Omental fat pad (tissue), 3 donors: ENCODE measurements at regions not wholly inside any gene's neighbourhood (a gene's known extent, or its start where the extent isn't known, plus 50 kb on each side); places are given as distances from the start of the nearest gene placed in this dataset.

Experiments
- ATAC-seq: fragments of 150-250 bp; one replicate; pipeline ENCODE4 v1.9.1; 2016; ENCODE audit warnings: mild to moderate bottlenecking, moderate library complexity; ENCODE audit not compliant: low FRiP score
- DNase-seq: peaks from one replicate; pipeline ENCODE4 v3.0.0-alpha.2; 2019; ENCODE audit warnings: low spot score
- TF ChIP-seq, protein P1 (sequence below), 3 donors: fragments of 450-650 bp; IDR thresholded peaks; one replicate each; pipeline ENCODE4 v1.5.1; 2016 to 2017; ENCODE audit warnings: antibody characterized with exemption in 3 of 3, mild to moderate bottlenecking in 3 of 3, moderate library complexity in 2 of 3

DNA sequence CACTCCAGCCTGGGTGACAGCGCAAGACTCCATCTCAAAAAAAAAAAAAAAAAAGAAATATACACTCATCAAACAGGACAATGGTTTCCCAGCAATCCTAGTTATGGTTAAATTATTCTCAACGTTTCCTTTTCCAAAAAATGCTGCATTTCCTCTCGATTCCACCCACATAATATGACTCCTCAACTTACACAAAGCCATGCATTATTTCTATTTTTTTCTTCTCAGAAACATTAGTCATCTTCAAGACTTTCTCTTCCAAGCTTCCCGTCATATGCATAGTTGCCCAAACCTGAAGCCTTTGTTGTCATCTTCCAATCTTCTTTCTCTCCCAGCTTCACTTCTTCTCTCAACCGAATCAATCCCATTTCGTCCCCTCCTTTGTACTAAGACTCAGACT, 61.4 kb upstream of the RANBP6 start:
- ATAC-seq (no peak), DNase-seq (no peak)
- TF ChIP-seq, protein P1, sequence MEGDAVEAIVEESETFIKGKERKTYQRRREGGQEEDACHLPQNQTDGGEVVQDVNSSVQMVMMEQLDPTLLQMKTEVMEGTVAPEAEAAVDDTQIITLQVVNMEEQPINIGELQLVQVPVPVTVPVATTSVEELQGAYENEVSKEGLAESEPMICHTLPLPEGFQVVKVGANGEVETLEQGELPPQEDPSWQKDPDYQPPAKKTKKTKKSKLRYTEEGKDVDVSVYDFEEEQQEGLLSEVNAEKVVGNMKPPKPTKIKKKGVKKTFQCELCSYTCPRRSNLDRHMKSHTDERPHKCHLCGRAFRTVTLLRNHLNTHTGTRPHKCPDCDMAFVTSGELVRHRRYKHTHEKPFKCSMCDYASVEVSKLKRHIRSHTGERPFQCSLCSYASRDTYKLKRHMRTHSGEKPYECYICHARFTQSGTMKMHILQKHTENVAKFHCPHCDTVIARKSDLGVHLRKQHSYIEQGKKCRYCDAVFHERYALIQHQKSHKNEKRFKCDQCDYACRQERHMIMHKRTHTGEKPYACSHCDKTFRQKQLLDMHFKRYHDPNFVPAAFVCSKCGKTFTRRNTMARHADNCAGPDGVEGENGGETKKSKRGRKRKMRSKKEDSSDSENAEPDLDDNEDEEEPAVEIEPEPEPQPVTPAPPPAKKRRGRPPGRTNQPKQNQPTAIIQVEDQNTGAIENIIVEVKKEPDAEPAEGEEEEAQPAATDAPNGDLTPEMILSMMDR (IDR thresholded peaks at IDR 0.05), result no peak

DNA sequence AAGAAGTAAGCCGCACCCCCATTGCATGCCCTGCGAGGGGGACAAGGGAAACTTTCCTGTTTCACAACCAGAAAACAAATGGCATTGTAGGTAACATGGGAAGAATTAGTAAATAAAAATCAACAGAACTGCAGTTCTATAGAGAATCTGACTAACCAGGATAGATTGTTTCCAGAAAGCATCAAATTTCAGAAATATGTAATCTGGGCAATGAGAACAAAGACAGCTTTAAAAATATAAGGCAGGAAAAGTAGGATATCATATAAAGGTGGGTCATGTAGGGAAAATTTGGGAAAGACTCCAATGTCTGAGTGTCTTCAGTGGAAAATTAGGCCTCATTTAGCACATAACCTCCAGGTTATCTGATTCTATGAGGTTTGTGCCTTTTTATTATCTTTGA, 58.3 kb upstream of the RANBP6 start:
- ATAC-seq (no peak), DNase-seq (no peak)
- TF ChIP-seq, protein P1 (IDR thresholded peaks at IDR 0.05), result no peak

DNA sequence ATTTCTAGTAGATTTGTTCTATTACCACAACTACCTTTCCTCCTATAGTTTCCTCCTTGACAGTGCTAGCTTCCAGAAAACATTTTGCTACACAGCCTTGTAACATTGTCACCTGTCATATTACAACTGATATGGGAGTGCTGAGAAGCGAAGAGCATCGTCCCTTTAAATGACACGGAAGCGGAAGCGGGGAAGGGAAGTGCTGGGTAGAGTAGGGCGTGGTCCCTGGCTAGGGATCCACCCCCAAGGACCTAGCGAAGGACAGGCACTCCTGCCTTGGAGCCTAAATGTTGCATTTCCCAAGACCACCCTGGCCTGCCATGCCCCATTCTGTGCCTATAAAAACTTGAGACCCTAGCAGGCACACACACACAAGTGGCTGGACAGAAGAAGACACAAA, 57.4 kb upstream of the RANBP6 start:
- TF ChIP-seq, protein P1 (IDR thresholded peaks at IDR 0.05), result no peak
- DNase-seq, result no peak
- ATAC-seq, result no peak

DNA sequence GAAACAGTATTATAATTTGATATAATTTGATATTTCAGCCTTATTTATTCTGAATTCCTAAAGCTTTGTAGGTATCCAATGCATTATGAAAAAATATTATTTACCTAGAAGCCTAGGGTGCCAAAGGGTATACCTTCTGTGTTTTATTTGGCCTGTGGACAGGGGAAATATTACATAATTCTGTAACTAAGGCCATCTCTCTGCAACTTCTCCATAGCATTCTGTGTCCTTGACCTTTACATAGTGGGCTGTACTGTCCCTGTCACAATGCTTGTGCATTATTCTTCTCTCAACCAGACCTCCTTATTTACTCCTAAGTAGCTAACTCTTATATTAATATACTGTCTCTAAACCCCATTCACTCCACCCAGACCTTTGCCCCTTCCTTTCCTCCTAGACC, 57.0 kb upstream of the RANBP6 start:
- ATAC-seq, result no peak
- TF ChIP-seq, protein P1 (IDR thresholded peaks at IDR 0.05), result no peak
- no peak for DNase-seq

DNA sequence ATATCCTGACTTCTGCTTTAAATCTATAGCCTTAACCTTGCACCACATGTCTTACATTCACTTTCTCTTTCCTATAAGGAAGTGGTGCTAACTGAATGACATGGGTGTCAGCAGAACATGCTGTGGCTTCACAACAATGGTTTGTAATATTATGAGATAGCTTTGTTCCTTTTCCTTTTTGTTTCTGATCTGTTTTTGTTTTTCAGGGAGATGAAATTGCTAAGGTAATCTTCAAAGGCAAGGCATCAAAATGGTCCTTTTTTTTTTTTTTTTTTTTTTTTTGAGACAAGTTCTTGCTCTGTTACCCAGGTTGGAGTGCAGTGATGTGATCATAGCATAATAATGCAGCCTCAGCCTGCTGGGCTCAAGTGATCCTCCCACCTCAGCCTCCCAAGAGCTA, 53.6 kb upstream of the RANBP6 start:
- DNase-seq (no peak), ATAC-seq (no peak)
- TF ChIP-seq, protein P1 (IDR thresholded peaks at IDR 0.05), result no peak

DNA sequence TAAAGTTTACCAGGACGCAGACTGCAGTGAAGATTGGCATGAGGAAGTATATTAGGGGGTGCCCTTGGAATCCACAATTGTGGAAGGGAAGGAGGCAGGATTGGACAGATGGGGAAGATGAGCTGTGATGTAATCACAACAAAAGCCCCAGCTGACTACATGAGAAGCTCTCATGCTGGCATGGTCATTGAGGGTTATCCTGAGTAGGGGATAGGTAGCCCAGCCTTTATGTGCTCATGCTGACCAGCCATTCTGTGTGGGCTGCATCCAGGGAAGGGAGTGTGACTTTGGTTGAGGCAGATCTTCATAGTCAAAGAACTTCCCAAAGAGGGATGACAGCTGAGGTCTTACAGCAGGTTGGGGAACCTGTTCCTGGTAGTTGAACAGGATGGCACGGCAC, 52.0 kb upstream of the RANBP6 start:
- no peak for DNase-seq
- TF ChIP-seq, protein P1 (IDR thresholded peaks at IDR 0.05), result no peak
- ATAC-seq, result no peak
